Keratinocyte (primary cell): ENCODE measurements at regions not wholly inside any gene's neighbourhood (a gene's known extent, or its start where the extent isn't known, plus 50 kb on each side); places are given as distances from the start of the nearest gene placed in this dataset.

ENCODE experiments used
- EZH2 ChIP-seq: IDR thresholded peaks from one replicate; pipeline ENCODE4 v1.6.1; 2012; ENCODE audit warnings: inconsistent platforms, mild to moderate bottlenecking, low read length, moderate library complexity
- TF ChIP-seq, protein P1 (sequence below), 3 experiments: IDR thresholded peaks in 1 of 3; conservative IDR thresholded peaks in 1 of 3; optimal IDR thresholded peaks in 1 of 3; 2 replicates in 2 of 3; 3 replicates in 1 of 3; pipeline versions ENCODE3 to v1.5.1; 2011; ENCODE audit warnings: low read length in 3 of 3, mild to moderate bottlenecking in 3 of 3, moderate library complexity in 2 of 3, control low read depth in 1 of 3, inconsistent platforms in 1 of 3; ENCODE audit not compliant: insufficient read depth in 2 of 3; ENCODE audit errors: extremely low read depth in 1 of 3

DNA sequence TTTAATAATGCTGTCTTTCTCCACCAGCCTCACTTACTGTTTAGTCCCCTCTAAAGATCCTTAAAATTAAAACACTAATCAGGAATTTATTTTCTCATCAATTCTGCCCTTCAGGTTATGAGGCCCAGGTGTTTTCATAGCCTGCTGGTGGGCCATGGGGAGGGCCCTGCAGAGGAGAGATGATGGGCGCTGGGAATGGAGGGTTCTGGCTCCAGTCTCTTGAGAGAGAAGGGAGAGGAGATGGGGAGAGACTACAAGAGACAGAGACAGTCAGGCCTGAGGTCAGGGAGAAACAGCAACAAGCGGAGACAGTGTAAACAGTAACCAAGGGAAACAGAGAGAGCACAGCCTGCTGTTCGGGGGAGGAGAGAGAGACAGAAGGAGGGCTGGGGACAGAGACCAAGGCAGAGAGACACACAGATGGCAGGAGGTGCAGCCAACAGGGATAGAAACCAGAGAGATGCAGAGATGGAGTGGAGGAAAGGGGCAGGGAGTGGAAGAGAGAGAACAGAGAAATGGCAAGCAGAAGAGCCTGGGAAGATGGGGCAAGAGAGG, 187.3 kb upstream of the SYT13 start:
- TF ChIP-seq, protein P1, sequence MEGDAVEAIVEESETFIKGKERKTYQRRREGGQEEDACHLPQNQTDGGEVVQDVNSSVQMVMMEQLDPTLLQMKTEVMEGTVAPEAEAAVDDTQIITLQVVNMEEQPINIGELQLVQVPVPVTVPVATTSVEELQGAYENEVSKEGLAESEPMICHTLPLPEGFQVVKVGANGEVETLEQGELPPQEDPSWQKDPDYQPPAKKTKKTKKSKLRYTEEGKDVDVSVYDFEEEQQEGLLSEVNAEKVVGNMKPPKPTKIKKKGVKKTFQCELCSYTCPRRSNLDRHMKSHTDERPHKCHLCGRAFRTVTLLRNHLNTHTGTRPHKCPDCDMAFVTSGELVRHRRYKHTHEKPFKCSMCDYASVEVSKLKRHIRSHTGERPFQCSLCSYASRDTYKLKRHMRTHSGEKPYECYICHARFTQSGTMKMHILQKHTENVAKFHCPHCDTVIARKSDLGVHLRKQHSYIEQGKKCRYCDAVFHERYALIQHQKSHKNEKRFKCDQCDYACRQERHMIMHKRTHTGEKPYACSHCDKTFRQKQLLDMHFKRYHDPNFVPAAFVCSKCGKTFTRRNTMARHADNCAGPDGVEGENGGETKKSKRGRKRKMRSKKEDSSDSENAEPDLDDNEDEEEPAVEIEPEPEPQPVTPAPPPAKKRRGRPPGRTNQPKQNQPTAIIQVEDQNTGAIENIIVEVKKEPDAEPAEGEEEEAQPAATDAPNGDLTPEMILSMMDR (optimal IDR thresholded peaks at IDR 0.05 in 1 of 3, IDR thresholded peaks at IDR 0.05 in 1 of 3, conservative IDR thresholded peaks at IDR 0.05 in 1 of 3; ENCODE audit: extremely low read depth in 1 of 3, insufficient read depth in 2 of 3, low read length in 3 of 3): no peak
- no peak for TF ChIP-seq EZH2
